Uterus (tissue), 3 donors: ENCODE measurements at regions not wholly inside any gene's neighbourhood (a gene's known extent, or its start where the extent isn't known, plus 50 kb on each side); places are given as distances from the start of the nearest gene placed in this dataset.

Source experiments
- DNase-seq, 2 donors: peaks; one replicate each; pipeline ENCODE4 v3.0.0-alpha.2; 2019 to 2020
- H3K27ac ChIP-seq, 2 donors: fragments of 200-600 bp; sonication (generic); 1 replicate in 1 of 2; 2 replicates in 1 of 2; pipeline ENCODE4 v1.5.1; 2016 to 2018
- H3K27me3 ChIP-seq, 2 donors: fragments of 200-600 bp; sonication (generic); one replicate each; pipeline ENCODE4 v1.5.1; 2018 to 2019; ENCODE audit warnings: control low read depth in 1 of 2
- H3K36me3 ChIP-seq, 2 donors: fragments of 200-600 bp; sonication (generic); one replicate each; pipeline ENCODE4 v1.5.1; 2019; ENCODE audit warnings: control low read depth in 1 of 2
- H3K4me1 ChIP-seq, 2 donors: fragments of 200-600 bp; sonication (generic); one replicate each; pipeline ENCODE4 v1.5.1; 2018 to 2019; ENCODE audit warnings: control low read depth in 1 of 2
- H3K4me3 ChIP-seq, 2 donors: fragments of 200-600 bp; sonication (generic); 1 replicate in 1 of 2; 2 replicates in 1 of 2; pipeline ENCODE4 v1.5.1; 2018 to 2019; ENCODE audit warnings: mild to moderate bottlenecking in 1 of 2
- H3K9me3 ChIP-seq, 2 donors: fragments of 200-600 bp; sonication (generic); one replicate each; pipeline ENCODE4 v1.5.1; 2019; ENCODE audit warnings: control low read depth in 1 of 2
- POLR2A ChIP-seq, 2 donors: fragments of 450-650 bp; IDR thresholded peaks; one replicate each; pipeline ENCODE4 v1.6.1; 2016; ENCODE audit warnings: antibody characterized with exemption in 2 of 2, mild to moderate bottlenecking in 1 of 2, moderate library complexity in 1 of 2
- intact Hi-C: fragments of 100-400 bp; cut with DNase I; formaldehyde crosslinking; loops from one replicate; pipeline ENCODE4 v1.15.1; 2023; ENCODE audit warnings: low total_unique reads
- TF ChIP-seq, protein P1 (sequence below), 4 experiments: fragments of 200-600 bp in 2 of 4; fragments of 450-650 bp in 2 of 4; sonication (generic) in 2 of 4; IDR thresholded peaks; one replicate each; pipeline ENCODE4 v1.5.1; 2016 to 2019; ENCODE audit warnings: antibody characterized with exemption in 4 of 4, mild to moderate bottlenecking in 2 of 4, moderate library complexity in 1 of 4
- donor health status: DM: yes; HTN: yes; CAD: no.

DNA sequence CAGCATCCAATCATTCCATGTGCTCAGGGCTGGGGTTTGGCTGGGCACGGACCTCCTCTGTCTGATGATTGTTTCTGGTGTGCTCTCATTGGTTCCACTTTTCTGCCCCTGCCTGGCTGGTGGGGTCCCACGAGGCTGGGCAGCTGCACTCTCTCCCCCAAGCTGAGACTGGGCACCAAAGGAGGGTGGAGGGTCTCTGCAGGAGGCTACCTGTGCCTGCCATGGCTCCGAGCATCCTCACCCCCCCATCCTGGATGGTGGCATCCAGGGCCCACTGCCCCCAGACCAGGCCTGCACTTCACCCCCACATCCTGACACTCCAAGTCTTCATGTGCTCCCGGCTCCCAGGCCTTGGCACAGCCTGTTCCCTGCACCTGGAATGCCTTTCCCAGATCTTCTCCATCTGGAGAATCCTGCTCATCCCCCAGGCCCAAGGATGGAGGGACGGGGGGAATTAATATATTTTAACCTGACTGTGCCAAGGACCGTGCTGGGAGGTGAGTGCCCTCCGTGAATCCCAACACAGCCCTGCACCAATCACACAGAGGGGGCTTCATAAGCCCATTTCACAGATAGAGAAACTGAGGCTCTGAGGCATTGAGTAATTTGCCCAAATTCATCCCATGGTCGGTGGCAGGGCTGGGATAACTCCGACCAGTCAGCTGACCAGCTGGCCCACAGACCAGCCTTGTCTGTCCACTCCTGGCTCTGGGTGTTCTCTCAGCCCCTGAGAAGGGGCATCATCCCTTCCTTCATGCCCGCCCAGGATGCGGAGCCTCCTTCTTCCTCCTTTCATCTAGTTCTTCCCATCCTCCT, 403.4 kb downstream of the MATN1 start:
- Histone ChIP-seq H3K4me1 (no peaks in the 10 kb centered on the region), H3K36me3 (no peaks in the 10 kb centered on the region), H3K4me3 (no peak overlapping the region), H3K27me3 (no peaks in the 10 kb centered on the region), H3K9me3 (no peaks in the 10 kb centered on the region), H3K27ac (no peak overlapping the region)
- intact Hi-C loops: no loop called here
- no peak for DNase-seq
- TF ChIP-seq, protein P1, sequence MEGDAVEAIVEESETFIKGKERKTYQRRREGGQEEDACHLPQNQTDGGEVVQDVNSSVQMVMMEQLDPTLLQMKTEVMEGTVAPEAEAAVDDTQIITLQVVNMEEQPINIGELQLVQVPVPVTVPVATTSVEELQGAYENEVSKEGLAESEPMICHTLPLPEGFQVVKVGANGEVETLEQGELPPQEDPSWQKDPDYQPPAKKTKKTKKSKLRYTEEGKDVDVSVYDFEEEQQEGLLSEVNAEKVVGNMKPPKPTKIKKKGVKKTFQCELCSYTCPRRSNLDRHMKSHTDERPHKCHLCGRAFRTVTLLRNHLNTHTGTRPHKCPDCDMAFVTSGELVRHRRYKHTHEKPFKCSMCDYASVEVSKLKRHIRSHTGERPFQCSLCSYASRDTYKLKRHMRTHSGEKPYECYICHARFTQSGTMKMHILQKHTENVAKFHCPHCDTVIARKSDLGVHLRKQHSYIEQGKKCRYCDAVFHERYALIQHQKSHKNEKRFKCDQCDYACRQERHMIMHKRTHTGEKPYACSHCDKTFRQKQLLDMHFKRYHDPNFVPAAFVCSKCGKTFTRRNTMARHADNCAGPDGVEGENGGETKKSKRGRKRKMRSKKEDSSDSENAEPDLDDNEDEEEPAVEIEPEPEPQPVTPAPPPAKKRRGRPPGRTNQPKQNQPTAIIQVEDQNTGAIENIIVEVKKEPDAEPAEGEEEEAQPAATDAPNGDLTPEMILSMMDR (IDR thresholded peaks at IDR 0.05): no peak

GRCh38 chr1:30318864-30319718, 404.3 kb downstream of the MATN1 start:
- TF ChIP-seq POLR2A (IDR thresholded peaks at IDR 0.05): no peak
- TF ChIP-seq, protein P1 (IDR thresholded peaks at IDR 0.05): no peak
- H3K36me3 ChIP-seq: no peaks in the 10 kb centered on the region
- no peak overlapping the region for H3K4me3 ChIP-seq
- no peaks in the 10 kb centered on the region for H3K4me1 ChIP-seq
- no peak overlapping the region for H3K27ac ChIP-seq
- intact Hi-C loops: no loop called here
- no peak for DNase-seq
- H3K9me3 ChIP-seq: no peaks in the 10 kb centered on the region
- no peaks in the 10 kb centered on the region for H3K27me3 ChIP-seq

GRCh38 chr1:30318413-30318812, 405.0 kb downstream of the MATN1 start:
- Histone ChIP-seq H3K4me1 (no peaks in the 10 kb centered on the region), H3K27me3 (no peaks in the 10 kb centered on the region), H3K36me3 (no peaks in the 10 kb centered on the region), H3K9me3 (no peaks in the 10 kb centered on the region), H3K27ac (no peak overlapping the region), H3K4me3 (no peak overlapping the region)
- DNase-seq: no peak
- intact Hi-C loops: no loop called here
- no peak for TF ChIP-seq POLR2A (IDR thresholded peaks at IDR 0.05)
- TF ChIP-seq, protein P1 (IDR thresholded peaks at IDR 0.05): no peak

DNA sequence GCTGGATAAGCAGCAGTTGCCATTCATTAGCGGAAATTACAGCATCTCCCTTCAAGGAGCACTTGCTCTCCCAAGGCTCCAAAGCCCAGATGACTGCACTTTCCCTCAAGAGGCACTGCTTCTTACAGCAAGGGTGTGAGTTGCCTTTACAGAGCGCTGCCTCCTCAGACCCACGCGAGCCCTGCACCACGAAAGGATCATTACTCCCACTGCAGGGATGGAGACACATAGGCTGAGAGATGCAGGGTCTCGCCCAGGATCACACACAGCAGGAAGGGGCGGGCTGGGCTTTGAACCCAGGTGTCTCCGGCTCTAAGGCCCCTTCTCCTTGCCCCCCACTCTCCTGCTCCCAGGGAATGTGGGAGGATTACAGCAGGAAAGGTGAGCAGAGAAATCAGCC, 405.5 kb downstream of the MATN1 start:
- H3K4me1 ChIP-seq: no peaks in the 10 kb centered on the region
- H3K4me3 ChIP-seq: no peak overlapping the region
- no peak for TF ChIP-seq POLR2A (IDR thresholded peaks at IDR 0.05)
- TF ChIP-seq, protein P1 (IDR thresholded peaks at IDR 0.05): no peak
- no peaks in the 10 kb centered on the region for H3K36me3 ChIP-seq
- no peaks in the 10 kb centered on the region for H3K27me3 ChIP-seq
- no peak overlapping the region for H3K27ac ChIP-seq
- no peaks in the 10 kb centered on the region for H3K9me3 ChIP-seq
- DNase-seq: no peak
- intact Hi-C loops: no loop called here

DNA sequence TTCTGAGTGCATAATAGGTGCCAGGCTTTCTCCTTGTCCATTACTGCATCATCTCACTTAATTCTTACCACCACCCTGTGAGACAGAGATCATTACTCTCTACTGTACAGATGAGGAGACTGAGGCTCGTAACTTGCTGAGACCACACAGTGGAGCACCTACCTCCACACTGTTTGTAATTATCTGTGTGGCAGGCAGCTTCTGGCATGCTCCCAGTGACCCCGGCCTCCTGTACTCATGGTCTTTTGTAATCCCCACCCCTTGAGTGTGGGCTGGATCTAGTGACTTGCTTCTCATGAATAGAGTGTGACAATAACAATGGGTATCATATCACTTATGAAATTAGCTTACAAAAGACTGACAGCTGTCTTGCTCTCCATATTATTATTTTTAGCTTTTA, 407.3 kb downstream of the MATN1 start:
- Histone ChIP-seq H3K4me3 (no peak overlapping the region), H3K27ac (no peak overlapping the region), H3K27me3 (no peaks in the 10 kb centered on the region), H3K9me3 (no peaks in the 10 kb centered on the region), H3K4me1 (no peaks in the 10 kb centered on the region), H3K36me3 (no peaks in the 10 kb centered on the region)
- no peak for TF ChIP-seq POLR2A (IDR thresholded peaks at IDR 0.05)
- no peak for DNase-seq
- intact Hi-C loops: no loop called here
